SJCRH30 (cell line): ENCODE measurements at regions not wholly inside any gene's neighbourhood (a gene's known extent, or its start where the extent isn't known, plus 50 kb on each side); places are given as distances from the start of the nearest gene placed in this dataset.
A peak's percentile ranks its signal among the peaks of the same experiment; 100 is the strongest.

ENCODE experiments used
- DNase-seq, 2 experiments: peaks; one replicate each; pipeline ENCODE4 v3.0.0-alpha.2; 2015 to 2020
- H3K27ac ChIP-seq: fragments of 250-450 bp; sonication (Bioruptor Pico); 2 replicates; pipeline ENCODE4 v1.5.1; 2020; ENCODE audit warnings: mild to moderate bottlenecking, moderate library complexity
- H3K27me3 ChIP-seq: fragments of 250-450 bp; sonication (Bioruptor Pico); 2 replicates; pipeline ENCODE4 v1.5.1; 2020; ENCODE audit warnings: mild to moderate bottlenecking, moderate library complexity
- H3K36me3 ChIP-seq: fragments of 250-450 bp; sonication (Bioruptor Pico); 2 replicates; pipeline ENCODE4 v1.5.1; 2020; ENCODE audit warnings: mild to moderate bottlenecking, moderate library complexity
- H3K4me1 ChIP-seq: fragments of 250-450 bp; sonication (Bioruptor Pico); 2 replicates; pipeline ENCODE4 v1.5.1; 2020; ENCODE audit warnings: mild to moderate bottlenecking, moderate library complexity
- H3K4me3 ChIP-seq: fragments of 250-450 bp; sonication (Bioruptor Pico); 2 replicates; pipeline ENCODE4 v1.5.1; 2020; ENCODE audit warnings: mild to moderate bottlenecking, moderate library complexity
- H3K9me3 ChIP-seq: fragments of 250-450 bp; sonication (Bioruptor Pico); replicated peaks from 2 replicates; pipeline ENCODE4 v1.5.1; 2020; ENCODE audit warnings: mild to moderate bottlenecking, moderate library complexity

- no peaks in the 10 kb centered on the region for H3K36me3 ChIP-seq
- no peaks in the 10 kb centered on the region for H3K9me3 ChIP-seq
- no peak overlapping the region for H3K4me3 ChIP-seq
- no peaks in the 10 kb centered on the region for H3K4me1 ChIP-seq
- H3K27ac ChIP-seq, result no peak overlapping the region
- no peak for DNase-seq
- no peaks in the 10 kb centered on the region for H3K27me3 ChIP-seq
Measured at GRCh38 chr10:2121929-2122328, 384.6 kb upstream of the ADARB2 start.

GRCh38 chr10:2121315-2121714 is 384.0 kb upstream of the ADARB2 start:
- Histone ChIP-seq H3K9me3 (no peaks in the 10 kb centered on the region), H3K27ac (no peak overlapping the region), H3K27me3 (no peaks in the 10 kb centered on the region), H3K36me3 (no peaks in the 10 kb centered on the region), H3K4me1 (no peaks in the 10 kb centered on the region), H3K4me3 (no peak overlapping the region)
- no peak for DNase-seq

- no peaks in the 10 kb centered on the region for H3K9me3 ChIP-seq
- no peaks in the 10 kb centered on the region for H3K4me1 ChIP-seq
- H3K27me3 ChIP-seq, result no peaks in the 10 kb centered on the region
- H3K4me3 ChIP-seq, result no peak overlapping the region
- no peak overlapping the region for H3K27ac ChIP-seq
- no peaks in the 10 kb centered on the region for H3K36me3 ChIP-seq
- no peak for DNase-seq
Measured at GRCh38 chr10:2120746-2121145, 383.4 kb upstream of the ADARB2 start.

GRCh38 chr10:2119316-2119715 is 382.0 kb upstream of the ADARB2 start:
- Histone ChIP-seq H3K4me3 (no peak overlapping the region), H3K36me3 (no peaks in the 10 kb centered on the region), H3K27me3 (no peaks in the 10 kb centered on the region), H3K9me3 (no peaks in the 10 kb centered on the region), H3K4me1 (no peaks in the 10 kb centered on the region), H3K27ac (no peak overlapping the region)
- no peak for DNase-seq

GRCh38 chr10:2118201-2118600 is 380.9 kb upstream of the ADARB2 start:
- no peaks in the 10 kb centered on the region for H3K36me3 ChIP-seq
- DNase-seq, result no peak
- no peaks in the 10 kb centered on the region for H3K27me3 ChIP-seq
- no peak overlapping the region for H3K4me3 ChIP-seq
- H3K4me1 ChIP-seq, result no peaks in the 10 kb centered on the region
- no peak overlapping the region for H3K27ac ChIP-seq
- H3K9me3 ChIP-seq, result no peaks in the 10 kb centered on the region

GRCh38 chr10:2117641-2118040 is 380.3 kb upstream of the ADARB2 start:
- Histone ChIP-seq H3K4me1 (peaks cover 1% of the 10 kb centered on the region), H3K9me3 (no peaks in the 10 kb centered on the region), H3K36me3 (no peaks in the 10 kb centered on the region), H3K4me3 (no peak overlapping the region), H3K27me3 (no peaks in the 10 kb centered on the region), H3K27ac (no peak overlapping the region)
- no peak for DNase-seq

GRCh38 chr10:2111965-2112364 is 374.6 kb upstream of the ADARB2 start:
- H3K4me1 ChIP-seq, result peaks cover 17% of the 10 kb centered on the region
- DNase-seq, result peak; percentile 73 to 79
- H3K27ac ChIP-seq, result peak overlapping the region; percentile 93
- no peaks in the 10 kb centered on the region for H3K9me3 ChIP-seq
- no peak overlapping the region for H3K4me3 ChIP-seq
- no peaks in the 10 kb centered on the region for H3K27me3 ChIP-seq
- H3K36me3 ChIP-seq, result no peaks in the 10 kb centered on the region

GRCh38 chr10:2108496-2108895 is 371.2 kb upstream of the ADARB2 start:
- H3K4me3 ChIP-seq, result no peak overlapping the region
- no peaks in the 10 kb centered on the region for H3K36me3 ChIP-seq
- H3K9me3 ChIP-seq, result no peaks in the 10 kb centered on the region
- DNase-seq, result no peak
- H3K4me1 ChIP-seq, result peaks cover 17% of the 10 kb centered on the region
- no peaks in the 10 kb centered on the region for H3K27me3 ChIP-seq
- H3K27ac ChIP-seq, result no peak overlapping the region

- no peaks in the 10 kb centered on the region for H3K27me3 ChIP-seq
Measured at GRCh38 chr10:2106641-2107040, 369.3 kb upstream of the ADARB2 start.

GRCh38 chr10:2099321-2099720 is 362.0 kb upstream of the ADARB2 start:
- no peak overlapping the region for H3K4me3 ChIP-seq
- no peak overlapping the region for H3K27ac ChIP-seq
- no peaks in the 10 kb centered on the region for H3K27me3 ChIP-seq
- no peaks in the 10 kb centered on the region for H3K9me3 ChIP-seq
- H3K4me1 ChIP-seq, result no peaks in the 10 kb centered on the region
- no peaks in the 10 kb centered on the region for H3K36me3 ChIP-seq
- DNase-seq, result no peak

More at GRCh38 chr10:2106641-2107040, 369.3 kb upstream of the ADARB2 start:
- DNase-seq, result no peak
- Histone ChIP-seq H3K27ac (no peak overlapping the region), H3K9me3 (no peaks in the 10 kb centered on the region), H3K36me3 (no peaks in the 10 kb centered on the region), H3K4me3 (no peak overlapping the region), H3K4me1 (peaks cover 10% of the 10 kb centered on the region)

GRCh38 chr10:2097937-2098336 is 360.6 kb upstream of the ADARB2 start:
- H3K4me3 ChIP-seq, result no peak overlapping the region
- H3K4me1 ChIP-seq, result no peaks in the 10 kb centered on the region
- no peaks in the 10 kb centered on the region for H3K27me3 ChIP-seq
- H3K36me3 ChIP-seq, result no peaks in the 10 kb centered on the region
- DNase-seq, result no peak
- H3K27ac ChIP-seq, result no peak overlapping the region
- H3K9me3 ChIP-seq, result no peaks in the 10 kb centered on the region

- Histone ChIP-seq H3K9me3 (no peaks in the 10 kb centered on the region), H3K27ac (no peak overlapping the region), H3K27me3 (no peaks in the 10 kb centered on the region), H3K4me3 (no peak overlapping the region), H3K4me1 (no peaks in the 10 kb centered on the region), H3K36me3 (no peaks in the 10 kb centered on the region)
- no peak for DNase-seq
Measured at GRCh38 chr10:2094171-2094570, 356.8 kb upstream of the ADARB2 start.

- DNase-seq, result no peak
- Histone ChIP-seq H3K9me3 (no peaks in the 10 kb centered on the region), H3K4me1 (no peaks in the 10 kb centered on the region), H3K27me3 (no peaks in the 10 kb centered on the region), H3K36me3 (no peaks in the 10 kb centered on the region), H3K4me3 (no peak overlapping the region), H3K27ac (no peak overlapping the region)
Measured at GRCh38 chr10:2083591-2083990, 346.3 kb upstream of the ADARB2 start.

- no peaks in the 10 kb centered on the region for H3K9me3 ChIP-seq
- peak in 1 of 2 experiments; percentile 0 for DNase-seq
- no peak overlapping the region for H3K4me3 ChIP-seq
- no peaks in the 10 kb centered on the region for H3K27me3 ChIP-seq
- H3K4me1 ChIP-seq, result no peaks in the 10 kb centered on the region
- no peak overlapping the region for H3K27ac ChIP-seq
- H3K36me3 ChIP-seq, result no peaks in the 10 kb centered on the region
Measured at GRCh38 chr10:2081501-2081900, 344.2 kb upstream of the ADARB2 start.

GRCh38 chr10:2079603-2080078 is 342.3 kb upstream of the ADARB2 start:
- Histone ChIP-seq H3K9me3 (no peaks in the 10 kb centered on the region), H3K36me3 (no peaks in the 10 kb centered on the region), H3K4me1 (no peaks in the 10 kb centered on the region), H3K27me3 (no peaks in the 10 kb centered on the region), H3K4me3 (no peak overlapping the region), H3K27ac (no peak overlapping the region)
- DNase-seq, result no peak

- DNase-seq, result no peak
- Histone ChIP-seq H3K36me3 (no peaks in the 10 kb centered on the region), H3K27me3 (no peaks in the 10 kb centered on the region), H3K4me3 (no peak overlapping the region), H3K27ac (no peak overlapping the region), H3K4me1 (no peaks in the 10 kb centered on the region), H3K9me3 (no peaks in the 10 kb centered on the region)
Measured at GRCh38 chr10:2077231-2077630, 339.9 kb upstream of the ADARB2 start.
